ENCODE measurements at regions not wholly inside any gene's neighbourhood (a gene's known extent, or its start where the extent isn't known, plus 50 kb on each side); places are given as distances from the start of the nearest gene placed in this dataset.

GRCh38 chr1:168631671-168632400 lies 55.4 kb downstream of the XCL1 start:
- no peak for DNase-seq

GRCh38 chr1:168634951-168635532 lies 58.6 kb downstream of the XCL1 start:
- DNase-seq = no peak

- no peak for DNase-seq
These were observed 59.8 kb downstream of the XCL1 start for GRCh38 chr1:168636200-168636599.

GRCh38 chr1:168636642-168637111 lies 60.3 kb downstream of the XCL1 start:
- no peak for DNase-seq

- DNase-seq = peak; percentile 53
These were observed 61.1 kb downstream of the XCL1 start for GRCh38 chr1:168637350-168637991.

GRCh38 chr1:168638884-168639283 lies 62.5 kb downstream of the XCL1 start:
- DNase-seq = no peak

- no peak for DNase-seq
These were observed 63.8 kb downstream of the XCL1 start for GRCh38 chr1:168640182-168640581.

- no peak for DNase-seq
These were observed 64.4 kb downstream of the XCL1 start for GRCh38 chr1:168640836-168641235.

GRCh38 chr1:168643152-168643551 lies 66.7 kb downstream of the XCL1 start:
- DNase-seq = no peak

All from NCI-H2081 treated with DMSO at 0.1 percent for 48 hours (cell line).